Fibroblast of pulmonary artery (primary cell): ENCODE measurements at regions not wholly inside any gene's neighbourhood (a gene's known extent, or its start where the extent isn't known, plus 50 kb on each side); places are given as distances from the start of the nearest gene placed in this dataset.

Experiments used
- DNase-seq: peaks from one replicate; pipeline ENCODE4 v3.0.0-alpha.2; 2010; ENCODE audit warnings: low read depth
- H3K4me3 ChIP-seq: replicated peaks from 2 replicates; pipeline ENCODE4 v1.5.1; 2011; ENCODE audit warnings: low read depth, mild to moderate bottlenecking, control low read depth, low read length, moderate library complexity
- TF ChIP-seq, protein P1 (sequence below): IDR thresholded peaks from 2 replicates; pipeline ENCODE4 v1.5.1; 2011; ENCODE audit warnings: mild to moderate bottlenecking, control low read depth, low read length, inconsistent platforms; ENCODE audit errors: missing control alignments

DNA sequence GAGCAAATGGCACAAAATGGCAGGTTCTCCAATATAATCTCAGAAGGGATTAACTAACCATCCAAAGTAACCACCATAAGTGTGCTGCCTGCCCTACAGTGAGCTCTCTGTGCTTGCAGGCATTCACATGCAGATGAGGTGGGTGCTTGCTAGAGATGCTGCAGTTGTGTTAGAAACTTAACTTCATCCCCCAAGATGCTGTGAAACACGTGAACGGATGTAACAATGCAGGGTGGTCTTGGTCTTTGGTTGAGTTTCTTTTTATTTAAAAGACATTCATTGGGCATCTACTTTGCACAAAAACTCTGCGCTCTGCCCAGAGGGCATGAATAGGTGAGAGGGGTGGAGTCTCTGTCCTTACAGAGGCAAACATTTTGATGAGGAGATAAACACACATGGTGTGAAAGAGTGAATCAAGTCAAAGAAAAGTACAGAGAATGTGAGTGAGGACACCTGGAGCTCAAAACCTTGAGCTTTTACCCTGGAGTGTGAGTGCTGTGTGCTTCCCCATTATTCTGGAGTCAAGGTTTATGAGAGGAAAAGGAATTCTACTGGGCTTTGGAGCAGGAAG, 143.9 kb upstream of the DAP start:
- no peak for DNase-seq
- TF ChIP-seq, protein P1, sequence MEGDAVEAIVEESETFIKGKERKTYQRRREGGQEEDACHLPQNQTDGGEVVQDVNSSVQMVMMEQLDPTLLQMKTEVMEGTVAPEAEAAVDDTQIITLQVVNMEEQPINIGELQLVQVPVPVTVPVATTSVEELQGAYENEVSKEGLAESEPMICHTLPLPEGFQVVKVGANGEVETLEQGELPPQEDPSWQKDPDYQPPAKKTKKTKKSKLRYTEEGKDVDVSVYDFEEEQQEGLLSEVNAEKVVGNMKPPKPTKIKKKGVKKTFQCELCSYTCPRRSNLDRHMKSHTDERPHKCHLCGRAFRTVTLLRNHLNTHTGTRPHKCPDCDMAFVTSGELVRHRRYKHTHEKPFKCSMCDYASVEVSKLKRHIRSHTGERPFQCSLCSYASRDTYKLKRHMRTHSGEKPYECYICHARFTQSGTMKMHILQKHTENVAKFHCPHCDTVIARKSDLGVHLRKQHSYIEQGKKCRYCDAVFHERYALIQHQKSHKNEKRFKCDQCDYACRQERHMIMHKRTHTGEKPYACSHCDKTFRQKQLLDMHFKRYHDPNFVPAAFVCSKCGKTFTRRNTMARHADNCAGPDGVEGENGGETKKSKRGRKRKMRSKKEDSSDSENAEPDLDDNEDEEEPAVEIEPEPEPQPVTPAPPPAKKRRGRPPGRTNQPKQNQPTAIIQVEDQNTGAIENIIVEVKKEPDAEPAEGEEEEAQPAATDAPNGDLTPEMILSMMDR: no peak
- no peak overlapping the region for H3K4me3 ChIP-seq

DNA sequence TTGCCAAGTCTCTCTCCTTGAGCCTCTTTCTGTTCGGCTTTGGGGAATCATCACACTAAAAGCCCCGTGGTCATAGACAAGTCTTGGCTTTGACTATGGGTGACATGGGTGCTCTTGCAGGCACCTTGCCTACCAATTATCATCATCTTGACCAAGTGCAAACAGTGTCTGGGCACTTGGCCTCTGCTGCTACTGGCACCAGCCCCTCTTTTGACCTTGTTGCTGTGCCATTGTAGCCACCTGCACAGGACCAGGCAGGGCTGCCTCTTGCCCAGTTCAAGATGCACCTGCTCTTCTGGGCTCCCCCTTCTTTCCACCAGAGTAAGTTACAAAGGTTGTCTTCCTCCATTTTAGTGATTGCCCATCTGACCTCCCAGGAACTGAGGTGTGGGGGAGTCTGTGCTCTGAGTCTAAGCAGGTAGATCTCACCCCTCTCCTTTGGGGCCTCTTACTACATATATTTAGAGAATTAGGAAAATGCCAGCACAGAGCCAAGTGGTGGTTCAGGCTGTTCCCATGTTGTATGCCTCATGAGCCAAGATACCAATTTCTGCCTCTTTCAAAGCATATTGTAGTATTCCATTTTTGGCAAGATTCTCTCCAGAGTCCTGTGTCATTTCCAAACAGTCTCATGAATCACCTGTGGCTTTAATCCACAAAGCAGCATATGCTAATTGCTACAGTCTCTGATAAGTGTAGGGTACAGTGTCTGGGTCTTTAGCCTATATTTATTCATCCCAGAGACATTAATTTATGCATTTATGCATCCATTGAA, 142.9 kb upstream of the DAP start:
- TF ChIP-seq, protein P1: no peak
- no peak for DNase-seq
- H3K4me3 ChIP-seq: no peak overlapping the region

- TF ChIP-seq, protein P1: no peak
- H3K4me3 ChIP-seq: no peak overlapping the region
- DNase-seq: no peak
These were observed 141.1 kb upstream of the DAP start for GRCh38 chr5:10902145-10902544.

- no peak overlapping the region for H3K4me3 ChIP-seq
- TF ChIP-seq, protein P1: no peak
These were observed 137.5 kb upstream of the DAP start for GRCh38 chr5:10898514-10898913.

DNA sequence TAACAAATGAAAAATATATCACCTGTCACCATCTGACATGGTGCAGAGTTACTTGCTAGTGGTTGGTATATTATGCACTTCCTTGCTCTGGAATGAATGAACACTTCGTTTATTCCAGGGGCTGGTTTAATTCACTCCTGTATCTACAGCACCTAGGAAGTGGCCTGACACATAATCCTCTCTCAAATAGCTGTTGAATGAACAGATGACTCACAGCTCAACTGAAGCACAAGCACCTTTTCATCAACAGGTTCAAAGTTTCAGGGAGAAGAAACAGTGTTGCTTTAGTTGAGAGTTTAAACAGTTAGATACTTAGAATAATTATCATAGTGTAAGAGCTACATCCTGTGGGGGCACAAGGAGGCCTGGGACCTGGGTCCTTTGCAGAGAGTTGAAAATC, 135.0 kb upstream of the DAP start:
- TF ChIP-seq, protein P1: no peak
- DNase-seq: no peak
- no peak overlapping the region for H3K4me3 ChIP-seq

More at GRCh38 chr5:10898514-10898913, 137.5 kb upstream of the DAP start:
- no peak for DNase-seq

GRCh38 chr5:10894445-10895054, 133.5 kb upstream of the DAP start:
- TF ChIP-seq, protein P1: no peak
- no peak overlapping the region for H3K4me3 ChIP-seq
- DNase-seq: no peak

DNA sequence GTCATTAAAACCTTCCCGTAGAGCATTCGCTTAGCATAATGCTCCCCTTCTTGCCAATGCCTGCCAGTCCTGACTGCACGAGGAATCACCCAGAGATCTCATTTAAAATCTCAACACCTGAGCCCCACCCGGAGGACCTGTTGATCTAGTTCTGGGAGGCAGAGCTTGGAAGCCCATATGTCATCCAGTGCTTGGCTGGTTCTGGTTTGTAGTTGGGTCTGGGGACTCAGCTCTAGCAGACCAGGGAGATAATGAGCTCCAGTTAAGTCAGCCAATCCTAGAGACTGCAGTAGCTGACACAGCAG, 131.8 kb upstream of the DAP start:
- TF ChIP-seq, protein P1: no peak
- no peak for DNase-seq
- H3K4me3 ChIP-seq: no peak overlapping the region
